GM12878 (cell line): ENCODE measurements at regions not wholly inside any gene's neighbourhood (a gene's known extent, or its start where the extent isn't known, plus 50 kb on each side); places are given as distances from the start of the nearest gene placed in this dataset.

Experiments used
- ATAC-seq: fragments of 200-7000 bp; cut with Tn5 transposase; 3 replicates; pipeline ENCODE4 v1.9.1; 2020; ENCODE audit warnings: mild to moderate bottlenecking, moderate library complexity
- BruUV-seq: library from RNA; stranded (reverse); fragments of 400-500 nt; replicated peaks from 2 replicates; lab custom pipeline; 2021; lab: Mats Ljungman, UMichigan
- CTCF ChIA-PET: fragments of 300-600 bp; sonication (Branson Sonifier 250); formaldehyde crosslinking; extraction: SDS; loops from one replicate; lab custom pipeline; 2021; ENCODE audit warnings: inconsistent platforms; lab: Yijun Ruan, JAX
- POLR2A ChIA-PET: fragments of 350-600 bp; formaldehyde crosslinking; extraction: SDS; loops from one replicate; lab custom pipeline; 2021; ENCODE audit warnings: inconsistent platforms; lab: Charles Lee
- RAD21 ChIA-PET: fragments of 300-600 bp; sonication (Branson Sonifier 250); formaldehyde crosslinking; loops from one replicate; lab custom pipeline; 2023; ENCODE audit warnings: antibody characterized with exemption; ENCODE audit not compliant: unreplicated experiment; lab: Charles Lee
- SMC1A ChIA-PET: fragments of 300-600 bp; sonication (Branson Sonifier 250); formaldehyde crosslinking; loops from one replicate; lab custom pipeline; 2023; ENCODE audit not compliant: unreplicated experiment, uncharacterized antibody; lab: Charles Lee
- DNase-seq: peaks from one replicate; pipeline ENCODE4 v3.0.0-alpha.2; 2011; ENCODE audit warnings: low read depth, low spot score
- FAIRE-seq: peaks from 3 replicates; lab custom pipeline; 2011; peaks lifted over from hg19 to GRCh38; lab: Jason Lieb, UNC
- H2AFZ ChIP-seq: 2 replicates; pipeline ENCODE4 v1.6.0; 2011; ENCODE audit warnings: low read depth, low read length, control low read depth; ENCODE audit not compliant: control insufficient read depth
- H3K27ac ChIP-seq: 2 replicates; pipeline ENCODE4 v1.5.1; 2011; ENCODE audit warnings: control low read depth; ENCODE audit not compliant: control insufficient read depth, insufficient read depth
- H3K27me3 ChIP-seq, 2 experiments: replicated peaks in 1 of 2; 2 replicates each; pipeline versions ENCODE4 v1.6.0 to v1.6.1; 2011; ENCODE audit warnings: low read length in 1 of 2; ENCODE audit not compliant: control insufficient read depth in 2 of 2, insufficient read depth in 2 of 2
- H3K36me3 ChIP-seq, 2 experiments: 2 replicates each; pipeline ENCODE4 v1.5.1; 2011; ENCODE audit warnings: low read length in 1 of 2; ENCODE audit not compliant: control insufficient read depth in 2 of 2, insufficient read depth in 2 of 2
- H3K4me1 ChIP-seq: 2 replicates; pipeline ENCODE4 v1.6.1; 2011; ENCODE audit warnings: mild to moderate bottlenecking, low read length, moderate library complexity, mixed read lengths; ENCODE audit not compliant: control insufficient read depth, insufficient read depth
- H3K4me2 ChIP-seq: 2 replicates; pipeline ENCODE4 v1.6.0; 2011; ENCODE audit warnings: control low read depth; ENCODE audit not compliant: control insufficient read depth, insufficient read depth
- H3K4me3 ChIP-seq: fragments of 200-600 bp; sonication (generic); 2 replicates; pipeline ENCODE4 v1.5.1; 2016
- H3K79me2 ChIP-seq: 2 replicates; pipeline ENCODE4 v1.6.0; 2011; ENCODE audit warnings: low read length; ENCODE audit not compliant: control insufficient read depth, insufficient read depth
- H3K9ac ChIP-seq: 2 replicates; pipeline ENCODE4 v1.8.0; 2011; ENCODE audit warnings: low read length, control low read depth, mixed read lengths; ENCODE audit not compliant: control insufficient read depth, insufficient read depth
- H3K9me3 ChIP-seq: replicated peaks from 3 replicates; pipeline ENCODE4 v1.5.1; 2011; ENCODE audit warnings: mild to moderate bottlenecking, low read length; ENCODE audit not compliant: control insufficient read depth, insufficient read depth
- H4K20me1 ChIP-seq: 2 replicates; pipeline ENCODE4 v1.6.0; 2011; ENCODE audit not compliant: control insufficient read depth, insufficient read depth
- BCL11A ChIP-seq: IDR thresholded peaks from 2 replicates; pipeline ENCODE4 v1.6.1; 2011; ENCODE audit warnings: low read depth, low read length
- CREM ChIP-seq: IDR thresholded peaks from 2 replicates; pipeline ENCODE4 v1.6.1; 2014; ENCODE audit warnings: antibody characterized with exemption, low read depth
- EGR1 ChIP-seq, 2 experiments: IDR thresholded peaks; 1 replicate in 1 of 2; 2 replicates in 1 of 2; pipeline ENCODE4 v1.6.1; 2011 to 2012; ENCODE audit warnings: low read depth in 2 of 2, low read length in 2 of 2, borderline replicate concordance in 1 of 2, mild to moderate bottlenecking in 1 of 2, moderate library complexity in 1 of 2
- EP300 ChIP-seq, 2 experiments: fragments of 150-350 bp in 1 of 2; IDR thresholded peaks; 2 replicates each; pipeline ENCODE4 v1.6.1; 2011 to 2012; ENCODE audit warnings: low read depth in 2 of 2, low read length in 2 of 2, borderline replicate concordance in 1 of 2, improper control_type of control experiment in 1 of 2, inconsistent platforms in 1 of 2; ENCODE audit not compliant: control insufficient read depth in 1 of 2
- ETV6 ChIP-seq, 2 experiments: fragments of 450-650 bp in 1 of 2; IDR thresholded peaks in 1 of 2; conservative IDR thresholded peaks in 1 of 2; 2 replicates each; pipeline ENCODE4 v1.6.1; 2014; ENCODE audit warnings: antibody characterized with exemption in 1 of 2, borderline replicate concordance in 1 of 2, low read depth in 1 of 2, mild to moderate bottlenecking in 1 of 2, moderate library complexity in 1 of 2
- GATAD2B ChIP-seq: fragments of 450-650 bp; conservative IDR thresholded peaks from 2 replicates; pipeline ENCODE4 v1.6.1; 2017; ENCODE audit warnings: low read depth, mild to moderate bottlenecking, moderate library complexity
- IKZF2 ChIP-seq, 2 experiments: fragments of 450-650 bp; IDR thresholded peaks; 2 replicates each; pipeline ENCODE4 v1.6.1; 2017; ENCODE audit warnings: mild to moderate bottlenecking in 2 of 2, moderate library complexity in 2 of 2
- MTA2 ChIP-seq: fragments of 450-650 bp; IDR thresholded peaks from 2 replicates; pipeline ENCODE4 v1.6.1; 2016; ENCODE audit warnings: low read depth, mild to moderate bottlenecking, moderate library complexity
- NBN ChIP-seq: fragments of 450-650 bp; IDR thresholded peaks from 2 replicates; pipeline ENCODE4 v1.6.1; 2016
- NFIC ChIP-seq: IDR thresholded peaks from 2 replicates; pipeline ENCODE4 v1.6.1; 2012; ENCODE audit warnings: low read depth, mild to moderate bottlenecking, inconsistent platforms, low read length, moderate library complexity
- RELB ChIP-seq: fragments of 450-650 bp; IDR thresholded peaks from 2 replicates; pipeline ENCODE4 v1.6.1; 2017; ENCODE audit warnings: low read depth, mild to moderate bottlenecking, moderate library complexity
- REST ChIP-seq: IDR thresholded peaks from 2 replicates; pipeline ENCODE4 v1.6.1; 2012; ENCODE audit warnings: mild to moderate bottlenecking, low read depth, low read length
- SPI1 ChIP-seq: IDR thresholded peaks from 2 replicates; pipeline ENCODE4 v1.6.1; 2011; ENCODE audit warnings: low read depth, mild to moderate bottlenecking, low read length, moderate library complexity, borderline replicate concordance; ENCODE audit not compliant: insufficient read depth
- SREBF2 ChIP-seq: IDR thresholded peaks from 2 replicates; pipeline ENCODE4 v1.6.1; 2012; ENCODE audit warnings: mild to moderate bottlenecking, low read length
- ZBTB33 ChIP-seq: fragments of 450-650 bp; IDR thresholded peaks from 2 replicates; pipeline ENCODE4 v1.6.1; 2017; ENCODE audit warnings: mild to moderate bottlenecking
- ZNF207 ChIP-seq: fragments of 450-650 bp; IDR thresholded peaks from 2 replicates; pipeline ENCODE4 v1.6.1; 2014; ENCODE audit warnings: antibody characterized with exemption, mild to moderate bottlenecking, borderline replicate concordance
- ZNF217 ChIP-seq: fragments of 450-650 bp; IDR thresholded peaks from 2 replicates; pipeline ENCODE4 v1.6.1; 2017; ENCODE audit warnings: antibody characterized with exemption, mild to moderate bottlenecking
- WGBS: methylation state at CpG from one replicate; pipeline ENCODE4 v1.1.6; 2016; ENCODE audit warnings: low lambda C conversion rate; ENCODE audit not compliant: insufficient replicate concordance, insufficient coverage; ENCODE audit errors: missing lambda C conversion rate; 5-methylcytosine and 5-hydroxymethylcytosine counted together
- in situ Hi-C: fragments of 300-500 bp; cut with MboI; formaldehyde crosslinking; loops from 9 replicates; pipeline ENCODE4 v1.14.3; 2018; ENCODE audit warnings: mixed read lengths
- intact Hi-C: fragments of 100-400 bp; cut with micrococcal nuclease; formaldehyde crosslinking; loops from one replicate; pipeline ENCODE4 v1.14.2; 2022; ENCODE audit not compliant: unreplicated experiment

GRCh38 chr6:139841794-139842215 lies 467.4 kb upstream of the CITED2 start:
- H3K4me2 ChIP-seq, result peak overlapping the region; percentile 69
- DNase-seq, result peak; percentile 75
- no peaks in the 10 kb centered on the region for H3K27me3 ChIP-seq
- H3K4me1 ChIP-seq, result peaks cover 4% of the 10 kb centered on the region
- BruUV-seq, result no TSS peak
- RAD21 ChIA-PET, result interaction anchor here (1.1 to 2.4 kb wide), 9 partner anchors 9 to 472 kb away, joined by 3 to 13 read pairs (median 4); partner anchors contain the start of gene CITED2
- SMC1A ChIA-PET, result interaction anchor here (0.6 to 3.7 kb wide), 13 partner anchors 9 to 247 kb away, joined by 3 to 16 read pairs (median 4); no protein-coding TSS in a partner anchor
- H2AFZ ChIP-seq, result peak overlapping the region; percentile 54
- intact Hi-C loops, result loop anchor here (10.0 kb wide), 1 partner anchor 467 kb away; the partner anchor contains the start of gene CITED2
- 5% methylated on average over 2 of the region's 2 CpGs for WGBS
- CTCF ChIA-PET, result interaction anchor here (1.1 to 1.3 kb wide), 3 partner anchors 13 to 77 kb away, joined by 3 read pairs; no protein-coding TSS in a partner anchor
- H3K4me3 ChIP-seq, result no peak overlapping the region
- in situ Hi-C loops, result no loop called here
- H4K20me1 ChIP-seq, result no peaks in the 10 kb centered on the region
- POLR2A ChIA-PET, result no interaction called here
- H3K9ac ChIP-seq, result no peak overlapping the region
- ATAC-seq, result peak; percentile 95
- H3K27ac ChIP-seq, result peak overlapping the region; percentile 31; the same call in 1 of the 2 replicates
- H3K79me2 ChIP-seq, result no peaks in the 10 kb centered on the region
- peaks cover 2% of the 10 kb centered on the region; the same call in 1 of the 3 replicates for H3K9me3 ChIP-seq
- no peaks in the 10 kb centered on the region for H3K36me3 ChIP-seq
- FAIRE-seq, result peak; percentile 80
- TF ChIP-seq NBN (peak; percentile 74; the same call in 1 of the 2 replicates), IKZF2 (IDR thresholded peaks at IDR 0.05) (peak; percentile 91 to 92; a peak in 3 of 4 replicates), SPI1 (peak; percentile 97), EP300 (IDR thresholded peaks at IDR 0.05; ENCODE audit: borderline replicate concordance in 1 of 2, control insufficient read depth in 1 of 2, low read depth in 2 of 2, low read length in 2 of 2) (peak; percentile 15 to 90; a peak in 3 of 4 replicates), SREBF2 (no peak), REST (no peak), BCL11A (peak; percentile 68), GATAD2B (peak; percentile 30; the same call in 1 of the 2 replicates), NFIC (0 out of 2 replicates have a peak, but pooled peaks have one; percentile 33), MTA2 (peak; percentile 97), ETV6 (conservative IDR thresholded peaks at IDR 0.05 in 1 of 2, IDR thresholded peaks at IDR 0.05 in 1 of 2; ENCODE audit: borderline replicate concordance in 1 of 2, low read depth in 1 of 2) (peak in 1 of 2 experiments; percentile 56; a peak in 1 of 4 replicates), ZNF207 (0 out of 2 replicates have a peak, but pooled peaks have one; percentile 46), EGR1 (IDR thresholded peaks at IDR 0.05; ENCODE audit: borderline replicate concordance in 1 of 2, low read depth in 2 of 2, low read length in 2 of 2) (no peak), ZBTB33 (no peak), ZNF217 (peak; percentile 66; the same call in 1 of the 2 replicates), RELB (peak; percentile 83; the same call in 1 of the 2 replicates), CREM (peak; percentile 33; the same call in 1 of the 2 replicates)
